Keratinocyte (primary cell): ENCODE measurements at regions not wholly inside any gene's neighbourhood (a gene's known extent, or its start where the extent isn't known, plus 50 kb on each side); places are given as distances from the start of the nearest gene placed in this dataset.

Experiments used
- DNase-seq: peaks from one replicate; pipeline ENCODE4 v3.0.0-alpha.2; 2011; ENCODE audit warnings: low read depth, missing footprints, low spot score
- FAIRE-seq: peaks from 2 replicates; lab custom pipeline; 2011; peaks lifted over from hg19 to GRCh38; lab: Jason Lieb, UNC
- H2AFZ ChIP-seq: 2 replicates; pipeline ENCODE4 v1.6.0; 2012; ENCODE audit warnings: low read length, control low read depth, inconsistent platforms; ENCODE audit not compliant: control insufficient read depth
- H3K27ac ChIP-seq: 2 replicates; pipeline ENCODE4 v1.5.1; 2011; ENCODE audit warnings: low read length; ENCODE audit not compliant: control insufficient read depth, insufficient read depth
- H3K27me3 ChIP-seq: 3 replicates; pipeline ENCODE4 v1.6.0; 2011; ENCODE audit warnings: low read length; ENCODE audit not compliant: control insufficient read depth, insufficient read depth; ENCODE audit errors: extremely low read depth
- H3K36me3 ChIP-seq, 2 experiments: 2 replicates in 1 of 2; 3 replicates in 1 of 2; pipeline ENCODE4 v1.5.1; 2011; ENCODE audit warnings: low read length in 2 of 2, mild to moderate bottlenecking in 1 of 2; ENCODE audit not compliant: control insufficient read depth in 2 of 2, insufficient read depth in 2 of 2; ENCODE audit errors: extremely low read depth in 1 of 2
- H3K4me1 ChIP-seq: 3 replicates; pipeline ENCODE4 v1.5.1; 2011; ENCODE audit warnings: low read length; ENCODE audit not compliant: control insufficient read depth, insufficient read depth; ENCODE audit errors: extremely low read depth
- H3K4me2 ChIP-seq: 3 replicates; pipeline ENCODE4 v1.6.0; 2011; ENCODE audit warnings: low read depth, low read length; ENCODE audit not compliant: control insufficient read depth, insufficient read depth; ENCODE audit errors: extremely low read depth
- H3K4me3 ChIP-seq, 3 experiments: fragments of 200-600 bp in 1 of 3; sonication (generic) in 1 of 3; 2 replicates in 2 of 3; 3 replicates in 1 of 3; pipeline ENCODE4 v1.5.1; 2011 to 2016; ENCODE audit warnings: low read length in 3 of 3, mild to moderate bottlenecking in 3 of 3, control low read depth in 2 of 3, inconsistent platforms in 1 of 3, low read depth in 1 of 3, mixed read lengths in 1 of 3, mixed run types in 1 of 3, moderate library complexity in 1 of 3; ENCODE audit not compliant: control insufficient read depth in 2 of 3, insufficient read depth in 2 of 3; ENCODE audit errors: extremely low read depth in 1 of 3
- H3K79me2 ChIP-seq: 2 replicates; pipeline ENCODE4 v1.6.0; 2012; ENCODE audit warnings: low read length; ENCODE audit not compliant: control insufficient read depth, insufficient read depth
- H3K9ac ChIP-seq: 3 replicates; pipeline ENCODE4 v1.6.0; 2011; ENCODE audit warnings: low read length; ENCODE audit not compliant: control insufficient read depth, insufficient read depth; ENCODE audit errors: extremely low read depth
- H3K9me1 ChIP-seq: 3 replicates; pipeline ENCODE4 v1.6.0; 2011; ENCODE audit warnings: low read length; ENCODE audit not compliant: control insufficient read depth, insufficient read depth; ENCODE audit errors: extremely low read depth
- H3K9me3 ChIP-seq: 2 replicates; pipeline ENCODE4 v1.5.1; 2012; ENCODE audit warnings: low read depth, low read length; ENCODE audit not compliant: control insufficient read depth
- H4K20me1 ChIP-seq: 3 replicates; pipeline ENCODE4 v1.6.0; 2011; ENCODE audit warnings: low read length; ENCODE audit not compliant: control insufficient read depth, insufficient read depth; ENCODE audit errors: extremely low read depth
- EZH2 ChIP-seq: IDR thresholded peaks from one replicate; pipeline ENCODE4 v1.6.1; 2012; ENCODE audit warnings: inconsistent platforms, mild to moderate bottlenecking, low read length, moderate library complexity
- dilution Hi-C: fragments of 300-500 bp; cut with MboI; formaldehyde crosslinking; loops from one replicate; pipeline ENCODE4 v1.7.0; 2020; ENCODE audit warnings: low sequenced_read_pairs; ENCODE audit not compliant: extremely low pct_ligation_motif_present
- TF ChIP-seq, protein P1 (sequence below), 3 experiments: IDR thresholded peaks in 1 of 3; conservative IDR thresholded peaks in 1 of 3; optimal IDR thresholded peaks in 1 of 3; 2 replicates in 2 of 3; 3 replicates in 1 of 3; pipeline versions ENCODE3 to v1.5.1; 2011; ENCODE audit warnings: low read length in 3 of 3, mild to moderate bottlenecking in 3 of 3, moderate library complexity in 2 of 3, control low read depth in 1 of 3, inconsistent platforms in 1 of 3; ENCODE audit not compliant: insufficient read depth in 2 of 3; ENCODE audit errors: extremely low read depth in 1 of 3

DNA sequence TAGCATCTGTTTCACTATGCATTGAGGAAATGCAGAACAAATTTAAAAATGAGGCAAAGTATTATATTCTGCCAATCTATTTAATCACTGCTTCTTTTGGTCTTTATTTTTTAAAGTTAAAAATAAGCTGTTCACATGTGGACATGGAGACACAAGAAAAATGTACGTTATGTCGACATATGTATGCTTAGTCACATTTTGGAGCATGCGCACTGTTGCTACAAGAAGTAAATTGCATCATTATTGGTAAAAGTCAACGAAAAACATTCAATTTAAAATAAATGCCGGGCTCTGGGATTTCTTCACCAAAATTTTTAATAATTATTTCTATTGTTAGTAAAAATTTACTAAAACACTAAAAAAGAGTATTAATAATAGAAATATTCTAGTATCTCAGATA is 876.3 kb upstream of the CTNND2 start:
- no peak overlapping the region for H3K9ac ChIP-seq
- H3K27ac ChIP-seq: no peak overlapping the region
- H3K36me3 ChIP-seq: no peaks in the 10 kb centered on the region
- no peaks in the 10 kb centered on the region for H3K4me1 ChIP-seq
- no peaks in the 10 kb centered on the region for H3K27me3 ChIP-seq
- H3K9me3 ChIP-seq: no peaks in the 10 kb centered on the region
- H3K9me1 ChIP-seq: no peaks in the 10 kb centered on the region
- FAIRE-seq: no peak
- H3K4me2 ChIP-seq: no peak overlapping the region
- DNase-seq: no peak
- no peak for TF ChIP-seq EZH2
- TF ChIP-seq, protein P1, sequence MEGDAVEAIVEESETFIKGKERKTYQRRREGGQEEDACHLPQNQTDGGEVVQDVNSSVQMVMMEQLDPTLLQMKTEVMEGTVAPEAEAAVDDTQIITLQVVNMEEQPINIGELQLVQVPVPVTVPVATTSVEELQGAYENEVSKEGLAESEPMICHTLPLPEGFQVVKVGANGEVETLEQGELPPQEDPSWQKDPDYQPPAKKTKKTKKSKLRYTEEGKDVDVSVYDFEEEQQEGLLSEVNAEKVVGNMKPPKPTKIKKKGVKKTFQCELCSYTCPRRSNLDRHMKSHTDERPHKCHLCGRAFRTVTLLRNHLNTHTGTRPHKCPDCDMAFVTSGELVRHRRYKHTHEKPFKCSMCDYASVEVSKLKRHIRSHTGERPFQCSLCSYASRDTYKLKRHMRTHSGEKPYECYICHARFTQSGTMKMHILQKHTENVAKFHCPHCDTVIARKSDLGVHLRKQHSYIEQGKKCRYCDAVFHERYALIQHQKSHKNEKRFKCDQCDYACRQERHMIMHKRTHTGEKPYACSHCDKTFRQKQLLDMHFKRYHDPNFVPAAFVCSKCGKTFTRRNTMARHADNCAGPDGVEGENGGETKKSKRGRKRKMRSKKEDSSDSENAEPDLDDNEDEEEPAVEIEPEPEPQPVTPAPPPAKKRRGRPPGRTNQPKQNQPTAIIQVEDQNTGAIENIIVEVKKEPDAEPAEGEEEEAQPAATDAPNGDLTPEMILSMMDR (optimal IDR thresholded peaks at IDR 0.05 in 1 of 3, IDR thresholded peaks at IDR 0.05 in 1 of 3, conservative IDR thresholded peaks at IDR 0.05 in 1 of 3; ENCODE audit: extremely low read depth in 1 of 3, insufficient read depth in 2 of 3, low read length in 3 of 3): no peak
- no peak overlapping the region for H3K4me3 ChIP-seq
- H2AFZ ChIP-seq: no peak overlapping the region
- no peaks in the 10 kb centered on the region for H3K79me2 ChIP-seq
- dilution Hi-C loops: no loop called here
- H4K20me1 ChIP-seq: no peaks in the 10 kb centered on the region

DNA sequence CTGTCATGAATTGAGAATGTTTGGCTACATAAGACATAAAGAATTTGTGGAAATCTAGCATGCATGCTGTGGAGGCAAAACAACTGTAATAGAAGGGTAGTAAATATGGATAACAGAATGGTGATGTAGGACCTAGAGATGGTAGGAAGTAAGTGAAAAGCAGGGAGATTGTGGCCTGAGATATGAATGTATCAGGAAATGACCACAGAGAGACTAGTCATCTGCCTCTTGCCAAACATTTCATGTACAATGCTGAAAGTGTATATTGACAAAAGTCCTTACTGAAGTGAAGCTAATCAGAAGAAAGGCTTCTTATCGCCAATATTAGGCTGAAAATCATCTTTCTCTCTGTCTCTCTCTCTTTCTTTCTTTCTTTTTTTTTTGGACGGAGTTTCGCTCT is 873.1 kb upstream of the CTNND2 start:
- no peaks in the 10 kb centered on the region for H3K9me1 ChIP-seq
- no peaks in the 10 kb centered on the region for H3K36me3 ChIP-seq
- no peak overlapping the region for H2AFZ ChIP-seq
- no peaks in the 10 kb centered on the region for H3K27me3 ChIP-seq
- no peaks in the 10 kb centered on the region for H3K9me3 ChIP-seq
- no peaks in the 10 kb centered on the region for H3K4me1 ChIP-seq
- H3K4me3 ChIP-seq: no peak overlapping the region
- no peak for DNase-seq
- H3K79me2 ChIP-seq: no peaks in the 10 kb centered on the region
- no peak overlapping the region for H3K27ac ChIP-seq
- dilution Hi-C loops: no loop called here
- no peak overlapping the region for H3K4me2 ChIP-seq
- no peak overlapping the region for H3K9ac ChIP-seq
- no peaks in the 10 kb centered on the region for H4K20me1 ChIP-seq
- TF ChIP-seq, protein P1 (optimal IDR thresholded peaks at IDR 0.05 in 1 of 3, IDR thresholded peaks at IDR 0.05 in 1 of 3, conservative IDR thresholded peaks at IDR 0.05 in 1 of 3; ENCODE audit: extremely low read depth in 1 of 3, insufficient read depth in 2 of 3, low read length in 3 of 3): no peak
- TF ChIP-seq EZH2: no peak
- no peak for FAIRE-seq
